ENCODE measurements at regions not wholly inside any gene's neighbourhood (a gene's known extent, or its start where the extent isn't known, plus 50 kb on each side); places are given as distances from the start of the nearest gene placed in this dataset.

DNA sequence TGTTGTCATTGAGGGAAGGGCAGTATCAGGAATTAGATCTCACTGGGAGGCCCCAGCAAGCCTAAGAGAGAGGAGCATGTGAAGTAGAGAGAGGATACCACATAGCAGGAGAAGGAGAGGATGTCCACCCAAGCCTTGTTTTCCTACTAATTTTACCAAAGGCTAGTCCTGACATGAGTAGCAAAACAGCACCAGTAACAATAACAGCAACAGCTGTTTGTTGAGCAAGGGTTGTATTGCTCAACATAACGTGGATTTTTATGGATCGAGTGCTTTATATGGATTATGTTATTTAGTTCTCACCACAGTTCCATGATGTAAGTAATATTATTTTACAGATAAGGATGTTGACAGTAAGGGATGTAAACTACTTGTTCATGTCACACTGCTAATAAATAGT is 135.2 kb upstream of the DLX6 start:
- no peak for ATAC-seq (ENCODE audit: low read depth)
- Histone ChIP-seq H3K36me3 (ENCODE audit: control insufficient read depth, insufficient read depth, low read length) (no peaks in the 10 kb centered on the region), H2AK9ac (replicated peaks; ENCODE audit: low read depth, low read length, poor library complexity) (no peak overlapping the region), H3K23ac (ENCODE audit: low read depth, low read length) (no peak overlapping the region), H2BK5ac (ENCODE audit: low read depth, low read length, poor library complexity, severe bottlenecking) (no peak overlapping the region), H2BK15ac (ENCODE audit: low read depth, low read length) (no peak overlapping the region), H3K14ac (replicated peaks; ENCODE audit: low read depth, low read length) (no peak overlapping the region), H2AK5ac (ENCODE audit: low read depth, low read length) (no peak overlapping the region), H3K4me3 (ENCODE audit: insufficient read depth, low read depth, low read length) (no peak overlapping the region), H3K27me3 (ENCODE audit: control insufficient read depth, insufficient read depth, low read length) (no peaks in the 10 kb centered on the region), H3K9ac (ENCODE audit: low read depth, low read length) (no peak overlapping the region), H4K20me1 (ENCODE audit: insufficient read depth, low read length) (no peaks in the 10 kb centered on the region), H3K56ac (ENCODE audit: extremely low read depth, insufficient read depth, low read length) (no peak overlapping the region), H4K8ac (ENCODE audit: low read depth in 2 of 2, low read length in 2 of 2) (no peak overlapping the region), H3K9me1 (ENCODE audit: insufficient read depth, low read length) (no peaks in the 10 kb centered on the region), H3K4me2 (ENCODE audit: low read depth, low read length) (no peak overlapping the region), H4K91ac (ENCODE audit: insufficient read depth, low read depth, low read length) (no peak overlapping the region), H2AFZ (replicated peaks; ENCODE audit: low read length, poor library complexity) (no peak overlapping the region), H2BK120ac (ENCODE audit: low read depth, low read length) (no peak overlapping the region), H3K18ac (ENCODE audit: low read depth, low read length) (no peak overlapping the region), H4K5ac (ENCODE audit: low read depth, low read length) (no peak overlapping the region), H3K4ac (ENCODE audit: low read depth, low read length) (no peak overlapping the region), H3K9me3 (ENCODE audit: control insufficient read depth, insufficient read depth, low read length) (peaks cover 3% of the 10 kb centered on the region; the same call in 1 of the 2 replicates), H3K79me1 (ENCODE audit: low read depth in 1 of 2, low read length in 2 of 2) (no peaks in the 10 kb centered on the region), H2BK20ac (ENCODE audit: low read depth, low read length) (no peak overlapping the region), H3K27ac (ENCODE audit: insufficient read depth, low read length) (no peak overlapping the region), H3K4me1 (ENCODE audit: control insufficient read depth, insufficient read depth, low read length) (no peaks in the 10 kb centered on the region)
- no peak for TF ChIP-seq SMC3 (IDR thresholded peaks at IDR 0.05; ENCODE audit: low read depth, low read length)
- in situ Hi-C loops (cut with MboI; ENCODE audit: low sequenced_read_pairs) = no loop called here
- ChIA-PET CTCF (no interaction called here), POLR2A (ENCODE audit: unreplicated experiment) (no interaction called here)
- dilution Hi-C loops (cut with HindIII; ENCODE audit: low sequenced_read_pairs, unreplicated experiment) = no loop called here
- intact Hi-C loops (cut with micrococcal nuclease) = no loop called here
- no peak for DNase-seq
- no CpG with 5 or more reads among the region's 2 CpGs for WGBS, 2 experiments (ENCODE audit: extremely low coverage in 2 of 2, insufficient read length in 1 of 2)
- no TSS peak for BruUV-seq (replicated peaks)
